NCI-H524 (cell line): ENCODE measurements at regions not wholly inside any gene's neighbourhood (a gene's known extent, or its start where the extent isn't known, plus 50 kb on each side); places are given as distances from the start of the nearest gene placed in this dataset.

ENCODE experiments used
- DNase-seq, 2 experiments: peaks; one replicate each; lab custom pipeline; 2025; lab: John Stamatoyannopoulos, UW

DNA sequence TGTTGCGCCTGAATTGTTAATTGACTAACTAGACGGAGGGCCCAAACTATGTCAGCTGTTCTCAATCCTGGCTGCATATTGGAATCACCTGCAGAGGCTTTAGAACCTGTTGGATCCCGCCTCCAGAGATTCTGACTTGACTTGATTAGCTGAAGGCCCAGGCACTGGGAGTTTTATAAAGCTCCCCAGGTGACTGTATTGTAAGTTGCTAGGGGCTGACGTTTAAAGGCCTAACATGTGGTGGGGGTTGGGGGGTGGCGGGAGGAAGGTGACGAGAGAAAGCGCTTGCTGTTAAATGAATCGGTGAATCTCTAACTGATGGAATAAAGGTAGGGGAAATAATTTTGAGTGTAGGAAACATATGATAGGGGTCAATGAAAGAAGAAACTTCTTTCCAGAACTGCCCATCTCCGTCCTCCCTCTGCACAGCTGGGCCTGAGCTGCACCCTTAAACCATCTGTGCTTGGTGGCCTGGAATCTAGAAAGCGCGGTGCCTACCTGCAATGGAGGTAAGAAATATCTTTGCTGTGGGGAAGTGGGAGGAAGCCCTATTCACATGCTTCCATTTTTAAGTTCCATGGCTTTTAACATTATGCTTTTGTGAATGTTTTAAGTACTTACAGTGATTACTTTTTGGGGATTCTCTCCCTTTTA, 225.0 kb upstream of the FAM3C start:
- no peak for DNase-seq

DNA sequence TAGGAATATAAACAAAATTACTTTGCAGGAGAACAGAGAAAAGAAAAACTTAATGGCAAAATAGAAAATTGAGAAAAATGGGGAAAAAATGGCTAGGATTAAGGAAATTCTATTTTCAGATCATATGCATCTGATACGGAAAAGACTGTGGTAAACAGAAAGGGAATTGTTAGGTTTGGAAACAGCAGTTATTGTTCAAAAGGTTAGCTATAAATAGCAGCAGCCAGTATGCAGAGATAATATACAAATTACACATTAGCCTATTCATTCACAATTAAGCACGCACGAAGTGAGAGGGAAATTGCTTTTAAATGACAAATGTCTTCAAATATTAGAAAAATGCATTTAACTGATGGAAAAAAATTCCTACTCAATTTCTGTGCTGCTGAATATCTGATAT, 224.1 kb upstream of the FAM3C start:
- DNase-seq, result no peak

DNA sequence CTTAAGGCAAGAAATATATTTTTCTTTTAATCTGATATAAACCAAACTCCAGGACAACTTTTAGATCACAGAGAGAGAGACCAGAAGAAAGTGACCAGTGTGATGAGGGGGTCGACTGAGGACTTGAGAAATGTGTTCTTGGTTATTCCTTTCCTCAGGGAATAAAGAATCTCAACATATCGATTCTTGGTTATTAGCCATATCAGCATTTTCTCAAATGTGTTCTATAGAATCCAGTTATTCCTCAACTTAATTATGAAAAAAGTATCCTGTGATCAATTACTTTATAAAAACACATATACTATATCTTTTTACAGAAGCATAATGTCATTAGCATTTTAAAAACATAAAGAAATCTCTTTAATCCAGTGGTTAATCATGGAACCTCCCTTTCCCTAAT, 222.1 kb upstream of the FAM3C start:
- no peak for DNase-seq

DNA sequence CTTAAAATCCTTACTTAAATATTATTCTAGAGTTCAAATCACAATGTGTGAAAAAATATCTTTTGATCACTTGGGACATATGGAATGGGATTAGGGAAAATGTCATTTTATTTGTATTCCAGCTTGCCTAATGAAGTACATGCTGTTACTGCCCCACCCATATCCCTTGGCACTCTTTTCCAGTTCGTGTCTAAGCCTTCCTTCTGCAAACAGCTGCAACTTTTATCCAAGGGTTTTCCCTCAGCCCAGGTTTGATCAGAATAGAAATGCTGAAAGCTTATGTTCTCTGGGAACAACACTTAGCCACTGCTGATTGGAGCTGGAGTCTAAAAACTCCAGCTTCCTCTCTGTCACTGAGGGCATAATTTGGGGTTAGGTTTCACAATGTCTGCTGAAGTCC, 214.1 kb upstream of the FAM3C start:
- DNase-seq, result peak; percentile 58 to 79

DNA sequence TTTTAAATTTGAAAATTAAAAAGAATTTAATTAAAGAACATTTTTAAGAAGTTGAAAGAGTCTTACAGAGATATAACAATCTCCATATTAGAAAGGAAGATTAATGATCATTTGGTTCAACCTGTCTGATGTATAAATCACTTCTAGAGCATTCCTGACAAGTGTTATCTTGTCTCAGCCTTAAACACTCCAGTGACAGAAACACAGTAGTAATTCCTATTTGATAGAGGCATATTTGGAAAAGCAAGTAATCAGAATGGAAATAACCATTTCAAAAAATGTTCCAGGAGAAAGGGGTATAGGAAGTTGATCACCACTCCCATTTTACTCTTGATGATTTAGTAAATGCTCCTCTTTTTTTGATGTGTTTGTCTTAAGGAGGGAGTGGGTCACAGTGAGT, 213.1 kb upstream of the FAM3C start:
- DNase-seq, result no peak

DNA sequence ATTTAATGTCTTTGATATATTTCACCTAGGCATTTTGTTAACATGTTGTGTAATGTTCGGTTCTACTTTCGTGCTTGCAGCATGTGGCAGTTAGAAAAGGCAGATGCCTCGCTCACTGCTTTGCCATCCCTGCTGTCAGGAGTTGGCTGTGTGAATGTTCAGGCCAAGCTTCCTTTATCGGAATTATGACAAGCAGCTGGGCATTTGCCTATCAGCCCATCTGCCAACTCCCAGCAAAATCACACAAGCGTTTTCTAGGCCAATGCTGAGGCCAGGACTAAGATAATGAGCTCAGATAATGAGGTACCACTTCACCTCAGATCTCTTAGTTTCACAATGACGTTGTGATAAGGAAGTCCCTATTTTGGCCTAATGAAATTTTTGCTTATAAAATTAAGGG, 212.7 kb upstream of the FAM3C start:
- peak; percentile 91 to 95 for DNase-seq

DNA sequence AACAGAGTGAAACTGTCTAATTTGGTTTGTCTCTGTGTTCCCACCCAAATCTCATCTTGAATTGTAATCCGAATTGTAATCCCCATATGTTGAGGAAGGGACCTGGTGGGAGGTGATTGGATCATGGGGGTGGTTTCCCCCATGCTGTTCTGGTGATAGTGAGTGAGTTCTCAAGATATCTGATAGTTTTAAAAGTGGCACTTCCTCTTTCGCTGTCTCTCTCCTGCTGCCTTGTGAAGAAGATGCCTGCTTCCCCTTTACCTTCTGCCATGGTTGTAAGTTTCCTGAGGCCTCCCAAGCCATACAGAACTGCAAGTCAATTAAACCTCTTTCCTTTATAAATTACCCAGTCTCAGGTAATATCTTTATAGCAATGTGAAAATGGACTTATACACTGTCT, 212.1 kb upstream of the FAM3C start:
- DNase-seq, result peak; percentile 39 to 54

DNA sequence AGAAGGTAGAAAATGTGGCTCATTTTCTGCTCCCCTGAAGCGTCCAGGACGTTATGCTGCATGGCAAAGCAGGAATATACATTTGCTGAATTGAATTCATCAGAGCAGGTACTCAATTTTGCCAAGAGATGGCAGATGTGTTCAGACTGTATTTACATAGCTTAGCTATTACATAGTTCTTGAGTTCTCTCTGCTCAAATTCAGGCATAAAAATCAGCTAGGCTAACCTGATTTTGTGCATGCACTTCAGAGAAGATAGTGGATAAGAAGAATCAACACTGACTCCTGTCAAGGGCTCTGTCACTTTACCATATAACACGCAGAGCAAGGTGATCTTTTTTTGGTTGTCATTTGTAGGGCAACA, 209.2 kb upstream of the FAM3C start:
- peak; percentile 11 to 68 for DNase-seq

DNA sequence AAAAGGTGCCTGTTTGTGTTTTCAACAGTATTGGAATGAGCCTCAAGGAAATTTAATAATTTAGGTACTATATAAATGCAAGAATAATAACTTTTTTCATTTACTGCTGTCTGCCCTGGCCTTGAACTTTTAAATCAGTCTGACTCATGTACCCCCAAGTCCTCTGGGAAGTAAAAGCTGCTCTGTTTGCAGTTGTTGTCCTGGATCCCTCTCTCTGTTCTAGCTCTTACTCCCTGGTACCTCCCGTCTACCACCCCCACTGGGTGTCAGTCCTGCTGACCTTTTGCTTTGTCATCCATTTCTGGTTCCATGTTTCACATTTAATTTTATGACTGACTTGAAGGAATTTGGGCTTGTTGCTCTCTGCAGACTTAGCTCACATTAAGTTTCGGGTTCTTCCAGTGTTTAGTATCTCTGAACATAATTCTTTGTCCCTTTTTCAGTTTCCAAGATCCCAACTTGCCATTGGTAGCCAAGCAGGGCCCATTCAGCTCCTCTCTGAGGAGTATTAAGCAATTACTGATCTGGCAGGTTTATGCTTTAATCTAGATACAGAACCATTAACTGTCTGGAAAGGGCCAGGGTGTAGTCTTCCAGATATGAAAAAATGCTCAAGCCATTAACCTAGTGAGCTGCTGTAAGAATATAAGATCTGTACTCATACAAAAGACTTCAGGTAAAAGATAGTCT, 208.7 kb upstream of the FAM3C start:
- DNase-seq, result no peak

DNA sequence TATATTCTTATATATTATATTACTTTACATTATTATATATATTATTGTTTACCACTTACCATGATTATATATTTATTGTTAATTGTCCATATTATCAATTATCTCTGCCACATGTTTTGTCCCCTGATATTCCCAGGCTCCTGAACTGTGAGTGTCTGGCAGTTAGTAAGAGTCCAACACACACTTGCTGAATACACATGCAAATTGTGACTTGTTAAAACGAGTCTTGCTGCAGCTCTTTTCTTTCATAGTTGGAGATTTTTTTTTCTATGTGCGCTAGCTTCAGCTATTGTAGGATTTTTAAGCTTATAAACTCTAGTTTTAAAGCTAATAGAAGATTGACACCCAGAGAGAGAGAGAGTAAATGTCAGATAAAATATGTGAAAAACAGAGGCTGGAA, 207.8 kb upstream of the FAM3C start:
- DNase-seq, result no peak

DNA sequence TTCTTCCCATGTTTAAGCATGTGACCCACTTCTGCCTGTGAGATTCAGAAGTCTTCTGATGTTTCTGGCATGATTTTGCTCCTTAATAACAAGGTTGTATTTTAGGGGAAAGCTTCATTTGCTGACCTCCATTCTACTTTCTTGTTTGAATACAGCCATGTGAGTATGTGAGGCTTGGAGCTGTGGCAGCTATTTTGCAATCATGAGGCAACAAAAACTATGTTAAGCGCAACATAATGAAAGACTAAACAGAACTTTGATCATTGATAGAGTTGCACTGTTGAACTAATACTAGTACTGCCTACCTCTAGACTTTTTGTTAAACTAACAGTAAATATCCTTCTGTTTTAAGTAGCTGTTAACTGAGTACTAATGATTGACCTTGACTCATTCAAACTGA, 203.8 kb upstream of the FAM3C start:
- DNase-seq, result no peak

DNA sequence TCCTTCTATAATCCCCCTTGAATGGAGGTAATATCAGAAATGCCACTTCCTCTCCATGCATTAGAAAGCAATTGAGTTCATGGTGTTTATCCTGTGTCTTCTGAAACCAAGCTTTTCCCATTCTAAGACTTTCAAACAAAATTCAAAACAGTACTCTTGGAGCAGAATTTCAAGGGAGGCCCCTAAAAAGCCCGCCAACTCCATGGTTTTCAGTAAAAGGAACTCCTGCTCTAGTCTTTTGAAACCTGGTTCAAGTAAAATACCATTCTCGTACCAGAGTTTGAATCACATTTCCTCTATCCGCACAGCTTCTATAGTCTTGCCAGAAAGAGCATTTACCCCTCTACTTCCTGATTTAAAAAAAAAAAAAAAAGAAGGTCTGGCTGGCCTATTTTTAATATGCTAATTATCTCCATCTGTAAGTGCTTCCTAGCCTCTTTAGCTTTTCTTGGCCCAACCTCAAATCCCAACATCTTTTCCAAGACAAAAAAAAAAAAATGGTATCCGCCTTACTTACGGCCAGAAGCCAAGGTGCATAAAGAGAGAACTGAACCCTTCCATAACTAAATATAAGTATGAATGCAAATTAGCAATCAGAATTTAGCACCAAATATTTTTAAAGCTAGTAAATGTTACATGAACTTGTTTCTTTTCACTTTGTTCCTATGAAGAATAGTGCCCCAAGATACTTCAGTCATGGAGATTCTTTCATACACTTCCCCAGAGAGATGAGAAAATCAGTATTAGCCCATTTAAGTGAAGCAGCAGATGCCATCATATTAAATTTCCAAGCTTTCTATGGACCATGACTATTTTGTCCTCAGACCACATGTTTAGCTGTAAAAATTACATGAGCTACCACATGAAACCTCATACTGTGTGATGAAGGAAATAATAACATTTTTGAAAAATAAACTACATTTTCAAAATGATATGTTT, 199.9 kb upstream of the FAM3C start:
- peak; percentile 65 to 82 for DNase-seq

DNA sequence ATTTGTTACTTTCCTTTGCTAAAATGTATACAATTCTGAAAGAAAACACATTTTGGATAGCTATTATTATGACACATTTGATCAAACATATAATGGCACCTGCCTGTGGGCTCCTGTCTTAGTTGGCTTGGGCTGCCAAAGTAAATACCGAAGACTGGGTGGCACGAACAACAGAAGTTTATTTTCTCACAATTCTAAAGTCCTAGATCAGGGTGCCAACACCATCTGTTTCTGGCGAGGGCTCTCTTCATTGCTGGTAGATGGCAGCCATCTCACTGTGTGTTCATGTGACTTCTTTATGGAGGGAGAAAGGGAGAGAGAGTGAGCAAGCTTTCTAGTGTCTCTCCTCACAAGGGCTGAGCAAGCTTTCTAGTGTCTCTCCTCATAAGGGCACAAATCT, 195.8 kb upstream of the FAM3C start:
- DNase-seq, result no peak

DNA sequence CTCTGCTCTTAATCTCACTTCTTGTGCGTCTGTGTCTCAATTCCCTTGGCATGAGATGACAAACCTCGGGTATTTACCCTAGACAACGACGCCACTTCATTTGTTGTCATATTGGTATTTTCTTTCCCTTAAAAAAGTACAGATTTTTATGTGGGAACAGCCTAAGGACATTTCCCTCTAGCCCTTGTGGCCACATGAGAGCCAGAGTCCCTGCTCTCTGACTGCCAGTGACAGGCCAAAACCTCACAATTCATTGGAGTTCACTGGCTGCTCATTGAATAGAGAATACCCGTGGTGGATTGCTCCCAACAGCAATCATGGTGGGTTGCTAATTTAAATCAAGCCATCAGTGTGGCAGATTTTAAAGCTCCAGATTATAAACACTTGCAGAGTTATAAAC, 191.3 kb upstream of the FAM3C start:
- DNase-seq, result no peak

DNA sequence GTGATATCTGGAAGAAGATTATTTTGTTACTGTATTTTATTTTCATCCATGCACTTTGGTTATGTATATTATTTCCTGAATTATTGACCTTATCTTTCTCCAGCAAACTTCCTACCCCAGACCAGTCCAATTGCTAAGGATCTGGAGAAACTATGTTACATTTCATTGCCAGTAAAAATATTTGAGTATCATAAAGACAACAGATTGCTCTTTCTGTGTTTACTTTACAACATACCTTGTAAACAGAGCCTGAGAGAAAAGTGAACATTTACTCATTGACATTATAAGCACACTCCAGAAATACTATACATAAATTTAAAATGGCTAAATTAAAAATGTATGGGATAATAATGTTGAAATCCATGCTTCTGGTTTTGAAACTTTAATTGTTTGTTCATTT, 186.2 kb upstream of the FAM3C start:
- DNase-seq, result no peak

DNA sequence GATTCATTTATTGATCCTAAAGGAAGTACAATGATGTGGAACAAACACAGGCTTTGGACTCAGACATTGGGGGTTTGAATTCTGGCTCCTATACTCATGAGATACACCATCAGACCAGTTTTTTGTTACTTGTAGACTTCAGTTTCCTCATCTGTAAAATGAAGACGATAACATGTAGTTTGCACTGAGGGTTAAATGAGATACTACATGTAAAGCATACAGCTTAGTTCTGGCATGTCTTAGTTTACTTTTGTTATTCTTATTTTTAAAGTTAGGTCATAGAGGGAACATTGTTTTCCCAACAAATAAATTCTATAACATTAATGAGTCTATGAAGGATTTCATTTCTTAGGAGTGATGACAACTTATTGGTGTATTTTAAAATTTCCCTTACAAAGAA, 183.5 kb upstream of the FAM3C start:
- no peak for DNase-seq

DNA sequence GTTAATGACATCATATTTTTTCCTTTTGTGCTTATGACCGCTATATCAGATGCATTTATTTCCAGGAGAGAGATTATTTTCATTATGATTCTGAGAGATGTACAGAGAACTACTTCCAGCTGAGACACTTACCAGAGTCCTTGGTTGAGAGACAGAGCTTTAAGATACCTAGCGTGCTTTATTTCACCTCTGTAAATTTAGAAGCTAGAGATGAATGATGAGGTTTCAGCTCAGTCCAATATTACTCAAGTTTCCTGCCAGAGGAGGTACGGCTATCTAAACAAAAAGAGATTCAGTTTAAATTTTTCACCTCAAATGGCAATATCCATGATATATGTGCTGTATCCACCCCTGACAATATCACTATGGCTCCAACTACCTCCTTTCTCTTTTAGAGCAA, 182.6 kb upstream of the FAM3C start:
- DNase-seq, result no peak

DNA sequence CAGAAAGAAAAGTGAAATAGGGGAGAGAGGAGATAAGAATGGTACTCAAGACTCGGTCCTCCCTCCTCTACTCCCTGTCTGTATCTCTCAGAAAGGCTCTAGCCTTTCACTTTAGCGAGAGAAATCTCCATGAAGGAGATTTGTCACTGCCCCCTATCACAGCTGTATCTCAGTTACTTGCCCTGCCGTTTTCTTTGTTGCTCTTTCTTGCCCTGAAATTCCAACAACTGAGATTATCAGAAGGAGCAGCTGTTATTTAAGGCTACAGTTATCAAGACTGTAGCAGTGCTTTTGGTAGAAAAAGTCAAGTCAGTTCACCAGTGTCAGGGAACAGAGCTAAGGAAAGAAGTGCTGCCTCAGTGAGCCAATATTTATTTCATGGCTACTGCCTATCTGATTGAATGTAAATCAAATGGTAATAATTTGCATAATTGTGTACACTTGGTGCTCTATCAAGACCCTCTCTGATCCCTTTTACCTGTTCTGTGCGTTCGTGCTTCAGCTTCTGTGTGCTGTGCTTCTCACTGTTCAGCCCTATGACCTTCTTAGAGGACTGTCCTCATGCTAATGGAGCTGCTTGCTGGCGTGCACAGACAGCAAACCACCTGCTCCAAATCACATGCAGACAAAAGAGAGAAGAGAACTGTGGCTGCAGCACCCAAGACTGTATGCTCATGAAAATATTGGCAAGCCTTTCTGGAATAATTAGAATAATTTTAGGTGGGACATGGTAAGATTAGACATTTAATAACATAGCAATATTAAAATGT, 180.2 kb upstream of the FAM3C start:
- no peak for DNase-seq

DNA sequence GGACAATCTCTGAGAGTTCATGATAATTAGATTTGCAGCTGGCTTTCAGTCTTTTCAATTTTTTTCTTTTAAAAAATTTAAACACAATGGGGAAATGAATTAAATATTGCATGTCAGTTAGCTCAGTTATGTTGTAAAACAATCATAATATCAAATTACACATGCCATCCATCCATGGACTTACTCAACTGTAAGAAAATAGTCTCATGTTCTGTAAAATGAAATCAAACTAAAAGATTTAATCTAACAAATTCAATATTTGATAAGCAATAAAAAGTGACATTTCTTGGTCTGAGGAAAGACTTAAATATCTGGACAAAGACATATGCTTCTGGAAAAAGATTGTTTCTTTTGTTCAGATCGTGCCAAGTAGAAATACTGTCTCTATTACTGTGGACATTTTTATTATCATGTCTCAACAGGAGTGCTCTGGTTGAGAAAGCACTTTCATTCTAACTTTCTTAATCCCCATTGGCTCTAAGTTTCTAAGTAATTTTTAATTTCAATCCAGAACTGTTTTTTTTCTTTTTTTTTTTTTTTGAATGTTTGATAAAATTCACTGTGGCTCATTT, 179.2 kb upstream of the FAM3C start:
- no peak for DNase-seq

DNA sequence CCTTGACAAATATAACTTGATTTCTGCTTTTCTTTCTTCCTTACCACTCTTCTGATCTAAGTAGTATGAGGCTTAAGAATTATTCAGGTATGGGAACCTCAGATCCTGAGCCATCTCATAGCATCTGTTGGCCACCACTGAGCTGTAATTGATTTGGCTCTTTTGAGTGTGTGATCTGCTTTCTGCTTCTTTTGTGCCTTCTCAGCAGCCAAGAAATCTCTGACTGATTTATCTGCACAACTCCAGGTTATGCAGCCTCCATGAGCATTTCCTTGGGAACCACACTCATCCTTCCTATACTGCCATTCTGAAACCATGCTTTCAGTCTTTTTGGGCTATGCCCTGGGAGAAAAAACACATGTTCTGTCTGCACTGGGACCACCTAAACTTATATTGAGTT, 178.0 kb upstream of the FAM3C start:
- no peak for DNase-seq

DNA sequence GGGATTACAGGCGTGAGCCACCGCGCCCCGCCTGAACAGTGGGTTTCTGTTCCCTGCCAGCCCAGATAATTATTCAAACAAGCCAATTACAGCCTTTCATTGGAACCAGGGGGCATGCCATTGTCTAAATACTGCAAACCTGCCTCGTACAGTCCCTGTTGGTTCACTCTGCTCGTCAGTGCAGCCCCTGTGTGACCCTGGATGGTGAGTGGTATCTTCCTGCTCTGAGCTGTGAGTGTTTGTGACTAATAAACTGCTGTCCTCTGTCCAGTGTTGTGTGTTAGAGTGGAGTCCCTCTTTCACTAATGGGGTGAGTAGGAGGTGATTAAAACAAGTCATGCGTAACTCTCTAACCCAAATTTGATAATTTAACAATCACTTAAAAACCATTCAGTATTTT, 176.5 kb upstream of the FAM3C start:
- no peak for DNase-seq

DNA sequence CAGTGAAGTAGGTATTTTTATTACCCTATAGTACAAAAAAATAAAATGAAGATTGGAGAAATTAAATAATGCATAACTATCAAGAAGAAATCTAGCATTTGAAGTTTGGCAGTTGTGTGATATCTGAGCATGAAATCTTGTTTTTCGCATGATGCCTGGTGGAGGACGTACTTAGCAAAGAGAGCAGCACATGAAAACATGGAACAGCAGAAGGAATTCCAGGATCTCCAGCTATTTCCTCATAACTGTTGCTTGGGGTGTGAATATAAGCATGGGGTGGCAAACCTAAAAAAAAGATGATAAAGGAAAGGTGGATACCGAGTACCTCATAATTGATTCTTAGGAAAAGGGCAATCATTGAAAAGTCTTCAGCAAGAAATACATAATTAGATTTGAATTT, 174.3 kb upstream of the FAM3C start:
- DNase-seq, result no peak
